GM12875 (cell line): ENCODE measurements at regions not wholly inside any gene's neighbourhood (a gene's known extent, or its start where the extent isn't known, plus 50 kb on each side); places are given as distances from the start of the nearest gene placed in this dataset.

Source experiments
- H3K4me3 ChIP-seq: one replicate; pipeline ENCODE4 v1.5.1; 2011; ENCODE audit warnings: low read depth, low read length, control low read depth
- TF ChIP-seq, protein P1 (sequence below): IDR thresholded peaks from 2 replicates; pipeline ENCODE4 v1.5.1; 2011; ENCODE audit warnings: low read depth, mild to moderate bottlenecking, control low read depth, inconsistent platforms, low read length, moderate library complexity, borderline replicate concordance; ENCODE audit not compliant: insufficient read depth

DNA sequence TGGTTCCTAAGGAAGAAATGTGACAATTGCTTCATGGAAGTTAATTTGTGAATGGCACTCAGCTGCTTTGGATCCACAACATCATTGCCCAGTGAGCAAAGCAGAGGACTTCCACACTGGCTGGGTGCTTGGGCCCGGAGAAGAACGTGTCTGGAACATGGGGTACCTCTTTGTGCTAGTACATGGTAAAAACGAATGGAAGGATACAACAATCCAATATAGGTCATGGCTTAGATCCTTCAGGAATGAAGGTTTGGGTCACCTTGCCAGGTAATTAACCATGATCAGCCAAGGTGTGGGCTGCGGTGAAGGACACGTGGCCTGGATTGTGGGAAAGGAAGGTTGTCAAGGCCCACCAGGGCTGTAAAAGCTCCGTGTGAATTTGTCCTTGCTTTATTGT lies 245.9 kb upstream of the HS6ST1 start:
- TF ChIP-seq, protein P1, sequence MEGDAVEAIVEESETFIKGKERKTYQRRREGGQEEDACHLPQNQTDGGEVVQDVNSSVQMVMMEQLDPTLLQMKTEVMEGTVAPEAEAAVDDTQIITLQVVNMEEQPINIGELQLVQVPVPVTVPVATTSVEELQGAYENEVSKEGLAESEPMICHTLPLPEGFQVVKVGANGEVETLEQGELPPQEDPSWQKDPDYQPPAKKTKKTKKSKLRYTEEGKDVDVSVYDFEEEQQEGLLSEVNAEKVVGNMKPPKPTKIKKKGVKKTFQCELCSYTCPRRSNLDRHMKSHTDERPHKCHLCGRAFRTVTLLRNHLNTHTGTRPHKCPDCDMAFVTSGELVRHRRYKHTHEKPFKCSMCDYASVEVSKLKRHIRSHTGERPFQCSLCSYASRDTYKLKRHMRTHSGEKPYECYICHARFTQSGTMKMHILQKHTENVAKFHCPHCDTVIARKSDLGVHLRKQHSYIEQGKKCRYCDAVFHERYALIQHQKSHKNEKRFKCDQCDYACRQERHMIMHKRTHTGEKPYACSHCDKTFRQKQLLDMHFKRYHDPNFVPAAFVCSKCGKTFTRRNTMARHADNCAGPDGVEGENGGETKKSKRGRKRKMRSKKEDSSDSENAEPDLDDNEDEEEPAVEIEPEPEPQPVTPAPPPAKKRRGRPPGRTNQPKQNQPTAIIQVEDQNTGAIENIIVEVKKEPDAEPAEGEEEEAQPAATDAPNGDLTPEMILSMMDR: no peak
- no peak overlapping the region for H3K4me3 ChIP-seq

DNA sequence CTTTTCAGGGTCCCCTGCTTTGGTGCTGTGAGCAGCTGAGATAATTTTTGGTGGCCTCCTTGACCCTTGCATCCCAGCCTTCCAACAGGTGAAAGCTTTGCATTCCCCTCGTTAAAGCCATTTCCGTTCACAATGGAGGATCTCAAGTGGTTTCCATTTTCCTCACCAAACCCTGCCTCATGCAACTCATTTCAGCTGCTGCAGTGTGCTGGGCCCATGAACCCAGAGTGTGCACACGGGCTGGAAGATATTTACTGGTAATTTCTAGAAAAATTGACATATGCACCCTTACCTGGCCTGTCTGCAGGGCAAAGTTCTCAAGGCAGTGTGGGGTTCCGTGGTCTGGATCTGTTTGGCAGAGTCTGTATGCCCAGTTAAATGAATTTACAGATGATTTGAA lies 246.8 kb upstream of the HS6ST1 start:
- TF ChIP-seq, protein P1: no peak
- no peak overlapping the region for H3K4me3 ChIP-seq

DNA sequence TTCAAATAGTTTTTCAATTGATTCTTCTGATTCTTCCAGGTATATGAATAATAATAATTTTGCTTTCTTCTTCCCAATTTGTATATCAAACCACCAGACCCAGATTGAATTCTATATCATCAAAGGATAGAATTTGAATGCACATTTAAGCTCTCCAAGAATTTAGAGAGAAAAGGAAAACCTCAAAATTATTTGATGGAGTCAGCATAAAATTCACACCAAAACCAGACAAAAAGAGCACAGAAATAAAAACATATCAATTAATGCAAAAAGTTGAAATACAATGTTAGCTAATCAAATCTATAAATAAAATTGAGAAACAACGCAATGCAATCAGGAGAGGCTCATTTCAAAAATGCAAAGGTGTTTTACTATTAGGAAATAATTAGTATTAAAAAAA lies 248.0 kb upstream of the HS6ST1 start:
- TF ChIP-seq, protein P1: no peak

DNA sequence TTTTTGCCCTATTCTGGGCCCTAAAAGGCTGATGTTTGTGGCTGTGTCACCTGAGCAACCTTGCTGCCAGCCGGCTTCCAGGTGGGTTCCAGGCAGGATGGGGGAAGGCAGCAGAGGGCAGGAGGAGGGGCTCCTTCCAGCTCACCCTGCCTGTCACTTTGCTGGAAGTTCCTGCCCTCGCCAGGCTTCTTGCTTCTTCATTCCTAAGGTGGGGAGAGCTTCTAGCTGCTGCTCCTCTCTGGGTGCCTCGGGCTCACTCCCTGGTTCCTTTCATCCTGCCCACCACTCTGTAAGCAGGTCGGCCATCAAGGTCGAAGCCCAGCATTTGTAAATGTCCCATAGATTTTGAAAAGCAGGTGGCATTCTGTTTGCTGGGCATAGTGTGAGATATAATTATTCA lies 249.4 kb upstream of the HS6ST1 start:
- TF ChIP-seq, protein P1: no peak

More for the DNA sequence above, 248.0 kb upstream of the HS6ST1 start:
- no peak overlapping the region for H3K4me3 ChIP-seq

DNA sequence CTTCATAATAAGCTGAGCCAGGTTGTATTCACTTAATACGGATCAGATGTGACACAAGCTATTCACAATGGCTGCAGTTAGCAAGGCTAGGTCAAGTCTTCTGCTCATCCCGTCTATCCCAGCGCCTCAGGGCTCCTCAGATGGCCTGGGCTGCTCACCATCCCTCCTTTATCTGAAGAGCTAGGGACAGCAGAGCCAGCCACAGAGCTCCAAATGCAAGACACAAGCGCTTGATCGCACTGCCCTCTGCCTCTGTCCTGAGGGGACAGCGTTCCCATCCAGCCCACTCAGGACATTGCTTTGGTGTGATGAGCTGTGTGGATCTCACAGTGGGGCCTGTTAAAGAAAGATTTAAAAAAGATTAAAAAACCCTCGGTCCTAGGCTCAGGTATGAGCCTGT lies 254.4 kb upstream of the HS6ST1 start:
- H3K4me3 ChIP-seq: no peak overlapping the region

More for the DNA sequence above, 249.4 kb upstream of the HS6ST1 start:
- no peak overlapping the region for H3K4me3 ChIP-seq

DNA sequence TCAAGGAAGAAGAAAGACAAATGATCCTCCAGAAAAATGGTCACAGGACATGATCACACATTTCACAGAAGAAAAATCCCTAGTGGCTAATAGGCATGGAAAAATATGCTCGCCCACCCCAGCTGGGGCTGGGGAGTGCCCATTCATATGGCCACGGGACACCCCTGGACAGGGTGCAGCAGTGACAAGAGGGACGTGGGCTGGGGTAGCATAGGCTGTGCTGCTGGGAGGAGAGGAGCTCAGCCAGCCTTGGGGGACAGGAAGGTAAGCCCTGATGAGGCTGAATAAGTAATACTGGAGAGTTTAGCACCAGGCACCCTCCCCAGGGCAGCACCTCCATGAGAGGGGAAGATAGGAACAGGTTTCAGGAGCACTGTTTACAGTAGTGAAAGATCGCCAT lies 254.9 kb upstream of the HS6ST1 start:
- no peak overlapping the region for H3K4me3 ChIP-seq
- TF ChIP-seq, protein P1: no peak

More for the DNA sequence above, 254.4 kb upstream of the HS6ST1 start:
- TF ChIP-seq, protein P1: no peak

DNA sequence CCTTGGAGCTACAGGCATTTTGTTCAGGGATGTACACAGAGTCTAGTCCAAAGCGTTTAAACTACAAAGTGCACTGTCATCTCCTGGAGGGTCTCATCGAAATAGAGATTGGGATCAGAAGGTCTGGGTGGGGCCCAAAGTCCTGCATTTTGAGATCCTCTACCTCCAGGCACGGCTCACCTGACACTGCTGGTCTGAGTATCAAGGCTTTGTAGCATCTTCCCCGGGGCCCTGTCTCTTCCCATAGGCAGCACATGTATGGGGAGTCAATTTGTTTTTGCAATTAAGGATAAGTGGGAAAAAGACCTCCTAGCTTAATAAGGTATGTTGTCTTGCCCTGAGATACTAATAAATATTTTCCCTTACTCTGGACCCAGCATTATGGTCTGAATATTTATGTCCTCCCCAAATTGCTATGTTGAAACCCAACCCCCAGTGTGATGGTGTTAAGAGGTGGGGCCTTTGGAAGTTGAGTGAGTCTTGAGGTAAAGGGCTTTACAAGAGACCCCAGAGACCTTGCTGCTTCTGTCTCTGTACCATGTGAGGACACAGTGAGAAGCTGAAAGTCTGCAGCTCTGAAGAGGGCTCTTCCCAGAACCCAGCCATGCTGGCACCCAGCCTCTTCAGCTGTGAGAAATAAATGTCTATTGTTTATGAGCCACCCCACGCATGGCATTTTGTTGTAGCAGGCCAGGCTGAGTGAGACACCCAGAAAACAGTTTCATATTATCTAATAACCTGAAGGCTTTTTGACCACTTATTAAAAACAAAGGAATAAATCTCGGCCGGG lies 258.7 kb upstream of the HS6ST1 start:
- TF ChIP-seq, protein P1: no peak
- H3K4me3 ChIP-seq: no peak overlapping the region
